IPS-NIHi7 (cell line): ENCODE measurements at regions not wholly inside any gene's neighbourhood (a gene's known extent, or its start where the extent isn't known, plus 50 kb on each side); places are given as distances from the start of the nearest gene placed in this dataset.
A peak's percentile ranks its signal among the peaks of the same experiment; 100 is the strongest.
"Not testable (repeated sequence)": the region's sequence is repeated elsewhere in the genome, so short reads cannot be mapped to it uniquely, and the experiment has no call there.

ENCODE experiments used
- DNase-seq: peaks from one replicate; pipeline ENCODE4 v3.0.0; 2012; ENCODE audit warnings: mixed read lengths; ENCODE audit errors: extremely low spot score

GRCh38 chr9:24657387-24657786 lies 111.7 kb upstream of the IZUMO3 start:
- DNase-seq: no peak

- DNase-seq: no peak
These were observed 106.5 kb upstream of the IZUMO3 start for GRCh38 chr9:24652181-24652580.

GRCh38 chr9:24628809-24629208 lies 83.1 kb upstream of the IZUMO3 start:
- DNase-seq: not testable (repeated sequence)

GRCh38 chr9:24625097-24625496 lies 79.4 kb upstream of the IZUMO3 start:
- no peak for DNase-seq

GRCh38 chr9:24624481-24624880 lies 78.8 kb upstream of the IZUMO3 start:
- no peak for DNase-seq

GRCh38 chr9:24620741-24621140 lies 75.0 kb upstream of the IZUMO3 start:
- DNase-seq: no peak

- DNase-seq: peak; percentile 7
These were observed 71.2 kb upstream of the IZUMO3 start for GRCh38 chr9:24616863-24617262.

GRCh38 chr9:24614070-24614469 lies 68.4 kb upstream of the IZUMO3 start:
- DNase-seq: peak; percentile 51

GRCh38 chr9:24608599-24608998 lies 62.9 kb upstream of the IZUMO3 start:
- no peak for DNase-seq

GRCh38 chr9:24602693-24603352 lies 57.1 kb upstream of the IZUMO3 start:
- no peak for DNase-seq
